ENCODE measurements at regions not wholly inside any gene's neighbourhood (a gene's known extent, or its start where the extent isn't known, plus 50 kb on each side); places are given as distances from the start of the nearest gene placed in this dataset.

- TF ChIP-seq USF2 (IDR thresholded peaks at IDR 0.05; ENCODE audit: low read length): no peak
- TF ChIP-seq EGR1 (IDR thresholded peaks at IDR 0.05; ENCODE audit: borderline replicate concordance, low read depth, low read length): no peak
- no peak for TF ChIP-seq CEBPB (IDR thresholded peaks at IDR 0.05; ENCODE audit: low read depth, low read length)
- TF ChIP-seq RFX5 (IDR thresholded peaks at IDR 0.05; ENCODE audit: borderline replicate concordance, low read depth, low read length): no peak
- TF ChIP-seq CTCF (IDR thresholded peaks at IDR 0.05; ENCODE audit: control extremely low read depth in 1 of 3, insufficient read depth in 1 of 3, low read depth in 1 of 3, low read length in 3 of 3): no peak
- TF ChIP-seq POLR2AphosphoS5 (IDR thresholded peaks at IDR 0.05; ENCODE audit: low read depth, low read length): no peak
- TF ChIP-seq CREB1 (IDR thresholded peaks at IDR 0.05): no peak
- TF ChIP-seq EZH2 (IDR thresholded peaks at IDR 0.05; ENCODE audit: low read depth, low read length, severe bottlenecking): no peak
- no peak for TF ChIP-seq SUZ12 (IDR thresholded peaks at IDR 0.05; ENCODE audit: low read length)
- TF ChIP-seq TAF1 (IDR thresholded peaks at IDR 0.05; ENCODE audit: low read depth, low read length): no peak
These were observed 68.5 kb downstream of the FASLG start for GRCh38 chr1:172727275-172727857.

Data from H1 (cell line).